GM23338 (cell line): ENCODE measurements at regions not wholly inside any gene's neighbourhood (a gene's known extent, or its start where the extent isn't known, plus 50 kb on each side); places are given as distances from the start of the nearest gene placed in this dataset.

ENCODE experiments used
- ATAC-seq: fragments of 200-7000 bp; cut with Tn5 transposase; 3 replicates; pipeline ENCODE4 v1.9.1; 2020
- DNase-seq: peaks from one replicate; pipeline ENCODE4 v3.0.0-alpha.2; 2015; ENCODE audit warnings: low spot score
- H2AFZ ChIP-seq: fragments of 200-600 bp; sonication (generic); 2 replicates; pipeline ENCODE4 v1.8.0; 2016; ENCODE audit warnings: antibody characterized with exemption, mild to moderate bottlenecking, moderate library complexity
- H3F3A ChIP-seq: fragments of 200-600 bp; sonication (generic); replicated peaks from 2 replicates; pipeline ENCODE4 v1.8.0; 2017; ENCODE audit warnings: antibody characterized with exemption, mixed run types, low read depth
- H3K27ac ChIP-seq: fragments of 200-600 bp; sonication (generic); 2 replicates; pipeline ENCODE4 v1.6.1; 2016; ENCODE audit warnings: low read depth
- H3K27me3 ChIP-seq: fragments of 200-600 bp; sonication (generic); 2 replicates; pipeline ENCODE4 v1.8.0; 2016; ENCODE audit warnings: mild to moderate bottlenecking, mixed run types, moderate library complexity; ENCODE audit not compliant: insufficient read depth
- H3K36me3 ChIP-seq: fragments of 200-600 bp; sonication (generic); 2 replicates; pipeline ENCODE4 v1.8.0; 2016; ENCODE audit warnings: mild to moderate bottlenecking; ENCODE audit not compliant: insufficient read depth
- H3K4me1 ChIP-seq: fragments of 200-600 bp; sonication (generic); 2 replicates; pipeline ENCODE4 v1.8.0; 2016; ENCODE audit warnings: mild to moderate bottlenecking, moderate library complexity; ENCODE audit not compliant: insufficient read depth
- H3K4me2 ChIP-seq: fragments of 200-600 bp; sonication (generic); 2 replicates; pipeline ENCODE4 v1.7.1; 2017; ENCODE audit warnings: mixed run types
- H3K4me3 ChIP-seq: fragments of 200-600 bp; sonication (generic); 2 replicates; pipeline ENCODE4 v1.6.1; 2016; ENCODE audit warnings: mixed run types
- H3K79me2 ChIP-seq: fragments of 200-600 bp; sonication (generic); replicated peaks from 2 replicates; pipeline ENCODE4 v1.8.0; 2017; ENCODE audit warnings: mild to moderate bottlenecking; ENCODE audit not compliant: insufficient read depth
- H3K9me2 ChIP-seq: fragments of 200-600 bp; sonication (generic); 2 replicates; pipeline ENCODE4 v1.8.0; 2017; ENCODE audit not compliant: insufficient read depth
- H4K20me1 ChIP-seq: fragments of 200-600 bp; sonication (generic); replicated peaks from 2 replicates; pipeline ENCODE4 v1.8.0; 2017; ENCODE audit warnings: mild to moderate bottlenecking; ENCODE audit not compliant: insufficient read depth
- H3K27ac Mint-ChIP-seq: 2 replicates; pipeline ENCODE4 v1.8.0; 2020; ENCODE audit warnings: inconsistent platforms, mild to moderate bottlenecking, moderate library complexity, mixed read lengths
- H3K27me3 Mint-ChIP-seq: 3 replicates; pipeline ENCODE4 v1.8.0; 2022; ENCODE audit warnings: low read depth, mild to moderate bottlenecking, moderate library complexity, mixed read lengths, inconsistent platforms; ENCODE audit not compliant: insufficient read depth, poor library complexity
- H3K36me3 Mint-ChIP-seq: 3 replicates; pipeline ENCODE4 v1.8.0; 2021; ENCODE audit warnings: low read depth, mild to moderate bottlenecking, inconsistent platforms, moderate library complexity, mixed read lengths
- H3K4me1 Mint-ChIP-seq: 3 replicates; pipeline ENCODE4 v1.8.0; 2020; ENCODE audit warnings: mild to moderate bottlenecking, inconsistent platforms, mixed read lengths
- H3K4me3 Mint-ChIP-seq: 3 replicates; pipeline ENCODE4 v1.8.0; 2021; ENCODE audit warnings: moderate library complexity, mild to moderate bottlenecking, inconsistent platforms, mixed read lengths
- H3K9me3 Mint-ChIP-seq: 3 replicates; pipeline ENCODE4 v1.8.0; 2020; ENCODE audit warnings: moderate library complexity, mild to moderate bottlenecking, inconsistent platforms, mixed read lengths
- CTCF ChIP-seq, 2 experiments: fragments of 200-600 bp in 1 of 2; sonication (generic) in 1 of 2; conservative IDR thresholded peaks; 2 replicates each; pipeline versions ENCODE4 v1.5.1 to v1.6.1; 2016 to 2017; ENCODE audit warnings: antibody characterized with exemption in 2 of 2, low read depth in 2 of 2, mild to moderate bottlenecking in 2 of 2, moderate library complexity in 1 of 2
- POLR2AphosphoS5 ChIP-seq: IDR thresholded peaks from 2 replicates; pipeline ENCODE4 v1.6.1; 2016; ENCODE audit warnings: antibody characterized with exemption, low read depth
- REST ChIP-seq: IDR thresholded peaks from one replicate; pipeline ENCODE4 v1.6.1; 2018; ENCODE audit warnings: antibody characterized with exemption; ENCODE audit not compliant: unreplicated experiment
- ZNF331 ChIP-seq: fragments of 250-450 bp; sonication (Bioruptor Pico); IDR thresholded peaks from 2 replicates; pipeline ENCODE4 v1.5.0; 2020; ENCODE audit warnings: low read depth, mild to moderate bottlenecking, moderate library complexity
- ZNF462 ChIP-seq: fragments of 250-450 bp; sonication (Bioruptor Pico); IDR thresholded peaks from 2 replicates; pipeline ENCODE4 v1.5.0; 2020; ENCODE audit warnings: mild to moderate bottlenecking, moderate library complexity

- TF ChIP-seq CTCF (conservative IDR thresholded peaks at IDR 0.05; ENCODE audit: low read depth in 2 of 2) = no peak
- no peak for TF ChIP-seq REST
These were observed 404.8 kb upstream of the THBS1 start (continued) for GRCh38 chr15:39176030-39176429.

GRCh38 chr15:39177561-39177960 is 403.3 kb upstream of the THBS1 start:
- DNase-seq = no peak
- Histone ChIP-seq H3K4me1 (peaks cover 3% of the 10 kb centered on the region; the same call in 1 of the 2 replicates), H3K4me3 (no peak overlapping the region), H4K20me1 (no peaks in the 10 kb centered on the region), H2AFZ (no peak overlapping the region), H3K4me2 (no peak overlapping the region), H3K27ac (no peak overlapping the region), H3K79me2 (no peaks in the 10 kb centered on the region), H3K36me3 (no peaks in the 10 kb centered on the region), H3K27me3 (no peaks in the 10 kb centered on the region), H3K9me2 (peaks cover 2% of the 10 kb centered on the region; the same call in 1 of the 2 replicates), H3F3A (no peaks in the 10 kb centered on the region)
- peaks cover 12% of the 10 kb centered on the region for H3K4me1 Mint-ChIP-seq
- H3K36me3 Mint-ChIP-seq = no peaks in the 10 kb centered on the region
- H3K27me3 Mint-ChIP-seq = peaks cover under 1% of the 10 kb centered on the region
- H3K27ac Mint-ChIP-seq = no peak overlapping the region
- no peak overlapping the region for H3K4me3 Mint-ChIP-seq
- H3K9me3 Mint-ChIP-seq = no peaks in the 10 kb centered on the region
- TF ChIP-seq POLR2AphosphoS5 (no peak), CTCF (conservative IDR thresholded peaks at IDR 0.05; ENCODE audit: low read depth in 2 of 2) (no peak), ZNF331 (CRISPR knock-in tag) (no peak), ZNF462 (no peak)
- ATAC-seq = no peak
